GM20000 (cell line): ENCODE measurements at regions not wholly inside any gene's neighbourhood (a gene's known extent, or its start where the extent isn't known, plus 50 kb on each side); places are given as distances from the start of the nearest gene placed in this dataset.

Source experiments
- DNase-seq: peaks from one replicate; pipeline ENCODE4 v3.0.0; 2012; ENCODE audit warnings: low spot score
- CTCF ChIP-seq: IDR thresholded peaks from 2 replicates; pipeline ENCODE4 v1.5.1; 2012; ENCODE audit warnings: mild to moderate bottlenecking, control low read depth; ENCODE audit errors: extremely low read depth, missing control alignments

- no peak for TF ChIP-seq CTCF
- DNase-seq = no peak
Measured at GRCh38 chr14:75371297-75371696, 56.5 kb upstream of the JDP2 start.

- no peak for TF ChIP-seq CTCF
- no peak for DNase-seq
Measured at GRCh38 chr14:75372260-75372659, 55.6 kb upstream of the JDP2 start.

GRCh38 chr14:75373133-75373532 is 54.7 kb upstream of the JDP2 start:
- no peak for TF ChIP-seq CTCF
- DNase-seq = no peak

- DNase-seq = no peak
- no peak for TF ChIP-seq CTCF
Measured at GRCh38 chr14:75373616-75374015, 54.2 kb upstream of the JDP2 start.

GRCh38 chr14:75374911-75375310 is 52.9 kb upstream of the JDP2 start:
- no peak for TF ChIP-seq CTCF
- no peak for DNase-seq

GRCh38 chr14:75375983-75376382 is 51.8 kb upstream of the JDP2 start:
- no peak for DNase-seq
- TF ChIP-seq CTCF = no peak
